T-helper 2 cell (primary cell): ENCODE measurements at regions not wholly inside any gene's neighbourhood (a gene's known extent, or its start where the extent isn't known, plus 50 kb on each side); places are given as distances from the start of the nearest gene placed in this dataset.

Experiments
- DNase-seq, 5 experiments: peaks; one replicate each; pipeline versions ENCODE4 v3.0.0 to v3.0.0-alpha.2; 2012 to 2022

DNA sequence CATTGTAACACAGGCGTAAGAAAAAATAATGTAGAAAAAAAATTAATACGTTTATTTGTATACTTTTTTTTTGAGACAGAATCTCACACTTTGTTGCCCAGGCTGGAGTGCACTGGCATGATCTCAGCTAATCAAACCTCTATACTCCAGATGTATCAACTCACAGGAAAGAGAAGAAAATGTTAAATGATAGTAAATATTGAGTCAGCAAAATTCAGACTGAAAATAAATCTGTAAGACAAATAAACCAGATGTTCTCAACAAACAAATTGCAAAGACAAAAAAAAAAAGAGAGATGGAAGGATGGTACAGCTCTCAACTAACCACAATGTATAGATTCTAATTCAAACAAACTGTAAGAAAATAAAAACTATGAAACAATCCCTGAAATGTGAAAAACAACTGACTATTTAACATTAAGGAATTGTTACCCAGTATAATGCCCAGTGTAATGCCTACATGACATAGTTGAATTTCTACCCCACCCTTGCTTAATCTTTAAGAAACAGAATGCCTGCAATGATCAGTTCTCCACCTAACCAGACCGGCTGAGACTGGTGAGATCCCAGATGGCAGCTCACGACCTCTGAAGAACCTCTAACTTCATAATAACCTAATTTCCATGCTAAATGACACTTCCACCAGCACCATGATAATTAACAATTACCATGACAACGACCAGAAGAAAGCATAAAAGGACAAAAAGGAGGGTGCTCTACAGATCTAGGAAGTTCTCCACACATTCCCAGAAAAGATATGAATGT lies 272.0 kb upstream of the GNAI1 start:
- no peak for DNase-seq

DNA sequence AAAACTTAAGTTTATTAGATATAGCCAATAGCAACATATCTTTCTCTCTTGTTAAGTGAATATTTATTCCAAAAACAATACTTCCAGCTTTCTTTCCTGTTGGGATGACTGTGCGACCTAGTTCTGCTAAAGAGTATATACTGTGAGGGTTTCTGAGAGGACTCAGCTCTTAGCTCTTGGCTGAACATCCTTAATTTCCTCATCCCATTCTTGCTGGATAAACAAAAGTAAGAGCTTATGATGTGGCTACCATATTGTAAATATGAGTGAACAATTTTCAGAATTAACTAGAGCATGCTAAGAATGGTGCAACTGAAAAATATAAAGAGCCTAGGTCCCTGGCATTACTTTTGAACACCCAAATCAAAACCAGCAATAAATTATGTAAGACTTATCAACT lies 279.5 kb upstream of the GNAI1 start:
- DNase-seq, result no peak

DNA sequence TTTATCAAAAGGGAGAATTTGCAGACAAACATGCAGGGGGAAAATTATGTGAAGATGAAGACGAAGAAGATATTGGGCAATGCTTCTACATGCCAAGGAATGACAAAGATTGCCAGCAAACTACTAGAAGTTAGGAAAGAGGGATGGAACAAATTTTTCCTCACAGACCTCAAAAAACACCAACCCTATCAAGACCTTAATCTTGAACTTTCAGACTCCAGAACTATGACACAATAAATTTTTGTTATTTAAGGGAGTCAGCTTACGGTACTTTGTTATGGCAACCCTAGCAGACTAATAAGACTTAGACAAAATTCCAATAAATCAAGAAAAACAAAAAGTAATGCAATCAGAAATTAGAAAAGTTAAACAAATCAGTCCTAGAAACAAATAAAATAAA lies 280.0 kb upstream of the GNAI1 start:
- DNase-seq, result no peak

DNA sequence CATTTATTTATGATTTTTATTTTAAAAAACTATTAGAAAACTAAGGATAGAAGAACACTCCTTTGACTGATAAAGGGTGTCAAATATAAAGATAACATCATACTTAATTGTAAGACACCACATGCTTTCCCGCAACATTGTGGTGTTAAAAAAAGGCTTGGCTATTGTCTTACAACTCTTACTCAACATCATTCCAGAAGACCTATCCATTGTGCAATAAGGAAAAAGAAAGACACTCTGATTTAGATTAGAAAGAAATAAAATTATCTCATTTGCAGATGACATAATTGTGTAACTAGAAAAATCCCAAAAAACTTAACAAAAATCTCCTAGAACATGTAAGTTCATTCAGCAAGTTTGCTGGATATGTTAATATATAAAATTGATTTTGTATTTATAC lies 296.7 kb upstream of the GNAI1 start:
- DNase-seq, result no peak

DNA sequence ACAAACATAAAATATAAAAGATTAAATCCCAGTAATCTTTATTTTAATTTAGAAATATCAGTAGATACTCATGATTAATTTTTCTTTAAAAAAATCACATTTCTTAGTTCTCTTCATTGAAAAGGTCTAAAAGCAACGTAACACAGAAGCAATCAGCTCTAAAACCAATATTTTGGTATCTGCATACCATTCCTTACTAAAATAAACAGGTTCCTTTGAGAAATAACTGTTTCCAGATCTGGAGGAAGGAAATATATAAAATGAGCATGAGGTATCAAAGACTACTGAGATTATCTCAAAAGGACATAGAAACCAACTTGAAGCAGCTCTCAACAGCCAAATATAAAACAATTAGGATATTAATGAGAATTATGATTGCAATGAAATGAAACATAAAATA lies 301.0 kb upstream of the GNAI1 start:
- no peak for DNase-seq

DNA sequence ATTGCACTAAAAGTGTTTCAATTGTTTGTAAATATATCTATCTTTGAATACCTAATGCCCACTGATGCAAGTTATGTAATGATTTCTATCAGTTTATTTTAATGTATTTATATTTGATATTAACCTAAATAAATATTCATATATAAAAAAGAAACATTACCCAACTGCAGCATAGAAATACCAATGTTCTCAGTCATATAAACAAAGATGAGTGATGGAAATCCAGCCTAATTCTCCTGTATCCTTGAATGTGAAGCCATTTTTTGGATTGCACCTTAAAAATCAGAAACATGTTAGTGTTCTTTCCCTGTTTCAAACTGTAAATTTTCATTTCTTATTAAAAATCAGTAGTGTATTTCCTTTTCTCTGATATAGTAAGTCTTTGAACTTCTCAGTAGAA lies 305.8 kb upstream of the GNAI1 start:
- DNase-seq, result no peak

DNA sequence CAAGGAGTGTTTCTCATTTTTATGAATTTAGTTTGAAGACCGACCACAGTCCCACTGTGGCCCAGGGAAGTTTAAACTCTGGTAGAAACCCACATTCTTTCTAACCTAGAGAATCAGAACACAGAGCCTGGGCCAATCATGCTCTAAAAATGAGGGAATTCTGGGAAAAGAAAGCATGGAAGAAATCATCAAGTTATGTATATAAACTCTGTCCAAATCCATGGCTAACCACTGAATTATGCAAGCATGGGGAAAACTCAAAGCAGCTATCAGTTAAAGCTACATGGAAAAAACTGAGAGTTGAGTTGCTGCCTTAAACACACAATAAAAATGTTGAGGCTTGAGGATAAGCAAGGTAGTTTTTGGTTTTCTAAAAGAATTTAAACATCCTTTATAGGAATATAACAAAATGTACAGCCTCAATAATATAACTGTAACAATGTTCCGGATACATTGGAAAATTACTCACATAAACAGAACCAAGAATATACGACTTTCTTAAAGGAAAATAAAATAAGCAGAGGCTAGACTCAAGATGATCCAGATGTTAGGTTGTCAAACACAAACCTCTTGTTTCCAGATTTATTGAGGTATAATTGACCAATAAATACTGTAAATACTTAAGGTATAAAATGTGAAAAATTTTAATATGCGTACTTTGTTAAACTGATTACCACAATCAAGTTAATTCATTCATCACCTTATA lies 311.2 kb upstream of the GNAI1 start:
- DNase-seq, result no peak

DNA sequence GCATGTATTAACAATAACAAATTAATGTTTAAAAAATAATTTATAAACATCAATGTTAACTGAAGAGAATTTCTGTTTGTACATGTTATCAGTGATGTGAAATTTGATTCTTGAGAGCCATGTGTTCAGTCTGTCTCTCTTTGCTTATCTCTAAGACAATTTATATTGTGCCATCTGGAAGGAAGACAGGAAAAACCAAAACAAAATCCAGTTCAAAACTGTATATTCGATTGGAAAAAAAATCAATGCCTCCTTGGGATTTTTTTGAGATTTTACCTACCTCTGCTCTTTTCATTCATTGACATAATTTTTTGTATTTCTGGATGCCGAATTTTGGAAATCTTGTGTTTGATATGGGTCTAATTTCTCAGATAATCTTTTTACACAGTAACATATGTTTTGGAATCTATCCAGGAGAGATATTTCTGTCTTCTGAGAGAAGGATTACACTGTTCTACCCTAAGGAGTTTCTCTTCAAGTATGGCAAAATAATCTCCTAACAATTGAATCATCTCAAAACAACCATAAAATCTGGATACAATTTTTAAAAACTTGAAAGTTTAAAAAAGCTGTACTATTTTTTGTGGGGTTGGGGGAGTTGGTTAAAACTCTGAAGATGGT lies 311.9 kb upstream of the GNAI1 start:
- no peak for DNase-seq

DNA sequence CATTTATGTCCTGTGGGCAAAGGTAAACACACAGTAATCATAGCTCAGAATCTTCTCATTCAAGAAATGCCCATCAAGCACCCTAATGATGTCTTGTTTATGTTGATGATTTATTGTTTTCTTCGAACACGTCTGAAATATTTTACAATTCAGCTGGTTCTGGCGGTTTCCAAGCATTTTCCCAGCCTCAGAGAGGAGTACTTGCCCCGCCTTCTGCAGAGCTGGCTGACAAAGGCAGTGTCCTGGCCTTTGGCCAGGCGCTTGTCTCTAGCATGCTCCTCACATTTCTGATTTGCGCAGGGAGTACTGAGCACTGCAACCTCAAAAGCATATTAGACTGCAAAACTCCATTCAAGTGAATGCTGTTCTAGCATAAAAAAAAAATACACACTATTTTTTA lies 314.2 kb upstream of the GNAI1 start:
- no peak for DNase-seq

DNA sequence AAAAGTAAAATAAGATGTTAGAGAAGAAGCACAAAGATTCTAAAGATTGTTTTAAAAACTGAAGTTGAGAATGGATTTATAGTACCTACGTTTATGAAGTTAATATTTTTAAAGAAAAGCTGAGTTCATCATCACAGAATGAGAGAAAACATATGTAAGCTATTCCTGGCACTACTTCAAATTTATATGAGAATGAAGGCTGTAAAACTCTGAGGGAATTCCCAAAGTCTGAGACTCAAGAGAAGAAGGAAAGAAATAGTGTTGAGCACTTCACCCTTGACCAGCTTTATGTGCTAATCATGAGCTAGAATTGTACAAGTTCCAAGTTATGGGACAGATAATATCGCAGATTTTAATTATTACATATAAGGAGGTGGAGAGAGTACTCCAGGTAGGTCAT lies 323.7 kb upstream of the GNAI1 start:
- DNase-seq, result no peak

DNA sequence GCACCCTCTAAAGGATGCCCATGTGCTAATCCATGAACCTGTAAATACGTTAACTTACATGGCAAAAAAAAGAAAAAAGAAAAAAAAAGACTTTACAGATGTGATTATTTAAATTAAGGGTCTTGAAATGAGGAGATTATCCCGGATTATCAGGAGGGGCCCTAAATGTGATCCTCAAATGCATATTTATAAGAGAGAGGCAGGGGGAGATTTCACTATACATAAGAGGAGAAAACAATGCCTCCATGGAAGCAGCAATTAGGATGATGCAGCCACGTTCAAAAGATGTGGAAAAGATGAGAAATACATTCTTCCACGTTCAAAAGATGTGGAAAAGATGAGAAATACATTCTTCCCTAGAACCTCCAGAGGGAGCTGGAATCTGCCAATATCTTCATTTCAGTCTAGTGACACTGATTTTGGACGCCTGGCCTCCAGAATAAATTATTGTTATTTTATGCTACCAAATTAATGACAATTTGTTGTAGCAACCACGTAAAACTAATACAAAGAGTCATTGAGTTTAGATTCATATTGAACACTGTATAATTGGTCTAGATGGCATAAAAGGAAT lies 328.4 kb upstream of the GNAI1 start:
- DNase-seq, result no peak

DNA sequence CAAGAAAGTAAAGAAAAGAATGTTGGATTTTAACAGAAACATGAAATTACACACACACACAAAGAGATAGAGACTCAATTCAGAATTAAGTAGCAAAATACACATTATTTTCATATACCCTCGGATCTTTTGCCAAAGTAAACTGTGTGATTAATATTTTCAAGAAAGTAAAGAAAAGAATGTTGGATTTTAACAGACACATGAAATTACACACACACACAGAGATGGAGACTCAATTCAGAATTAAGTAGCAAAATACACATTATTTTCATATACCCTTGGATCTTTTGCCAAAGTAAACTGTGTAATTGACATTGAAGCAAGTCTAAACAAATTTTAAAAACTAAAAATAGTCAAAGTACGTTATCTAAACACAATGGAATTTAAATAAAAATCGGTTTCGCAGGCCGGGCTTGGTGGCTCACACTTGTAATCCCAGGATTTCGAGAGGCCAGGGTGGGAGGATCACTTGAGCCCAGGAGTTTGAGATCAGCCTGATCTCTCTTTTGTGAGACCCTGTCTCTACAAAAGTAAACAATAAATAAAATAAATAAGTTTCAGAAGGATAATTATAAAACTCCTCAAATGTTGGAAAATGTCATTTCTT lies 337.3 kb upstream of the MAGI2 start:
- no peak for DNase-seq

DNA sequence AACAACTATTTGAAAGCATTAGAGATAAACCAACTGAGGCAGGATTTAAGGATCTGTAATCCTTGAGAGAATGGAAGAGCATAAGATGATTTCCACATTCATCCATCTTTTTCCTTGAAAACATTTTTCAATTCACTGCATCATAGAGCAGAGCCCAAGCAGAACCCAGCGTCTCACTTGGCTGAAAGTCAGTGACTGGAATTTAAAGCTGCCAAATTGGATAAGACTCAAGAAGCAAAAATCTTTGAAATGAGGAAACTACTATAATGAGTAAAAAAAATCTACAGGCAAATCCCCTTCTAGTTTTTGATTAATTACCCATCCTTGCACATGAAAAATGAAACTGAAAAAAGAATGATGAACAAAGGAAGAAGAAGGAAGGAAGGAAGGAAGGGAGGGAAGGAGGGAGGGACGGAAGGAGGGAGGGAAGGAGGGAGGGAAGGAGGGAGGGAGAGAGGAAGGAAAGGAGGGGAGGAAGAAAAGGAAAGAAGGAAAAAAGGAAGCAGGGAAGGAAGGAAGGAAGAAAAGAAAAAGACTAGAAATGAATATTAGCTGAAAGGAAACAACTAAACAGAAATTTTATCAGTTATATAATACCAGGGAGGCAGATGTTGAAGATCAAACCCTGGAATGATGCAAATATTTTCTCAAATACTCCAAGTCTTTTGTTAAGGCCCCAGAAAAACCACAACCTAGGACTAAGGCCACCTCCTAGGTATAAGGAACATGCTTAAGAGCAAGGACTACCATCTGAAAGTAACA lies 336.3 kb upstream of the MAGI2 start:
- DNase-seq, result no peak

DNA sequence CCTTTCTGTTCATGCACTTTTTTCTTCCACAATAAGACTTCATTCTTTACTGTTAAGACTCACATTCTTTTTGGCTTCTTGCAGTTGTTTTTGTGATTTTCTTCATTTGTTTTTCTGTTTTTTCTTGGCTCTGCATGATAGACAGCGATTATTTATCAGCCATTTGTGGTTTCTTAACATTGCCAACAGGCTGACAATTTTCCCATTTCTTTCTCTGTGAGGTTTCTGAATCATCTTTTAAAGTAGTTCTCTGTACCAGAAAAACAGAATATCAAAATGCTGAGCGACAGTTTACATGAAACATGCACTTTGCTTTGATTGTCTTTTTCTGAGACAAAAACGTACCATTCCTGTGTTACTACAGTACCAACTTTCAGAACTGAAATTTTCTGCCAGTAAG lies 334.2 kb upstream of the MAGI2 start:
- DNase-seq, result no peak

DNA sequence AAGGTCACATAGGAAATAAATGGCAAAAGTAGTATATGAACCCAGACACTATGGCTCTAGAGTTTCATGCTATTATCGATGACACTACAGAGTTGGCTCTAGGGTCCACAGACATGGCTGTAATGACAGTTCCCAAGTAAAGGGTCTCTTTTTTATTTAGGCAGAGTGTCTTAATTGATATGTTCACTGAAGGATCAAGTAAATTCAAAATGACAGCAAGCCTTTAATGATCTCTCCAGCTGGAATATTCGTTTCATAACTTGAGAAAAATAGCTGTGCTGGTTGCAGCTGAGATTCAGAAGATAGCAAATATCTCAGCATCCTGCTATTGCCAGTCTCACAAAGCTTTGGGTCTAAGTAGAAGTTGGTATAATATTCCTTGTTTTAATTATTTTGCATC lies 333.6 kb upstream of the MAGI2 start:
- no peak for DNase-seq

DNA sequence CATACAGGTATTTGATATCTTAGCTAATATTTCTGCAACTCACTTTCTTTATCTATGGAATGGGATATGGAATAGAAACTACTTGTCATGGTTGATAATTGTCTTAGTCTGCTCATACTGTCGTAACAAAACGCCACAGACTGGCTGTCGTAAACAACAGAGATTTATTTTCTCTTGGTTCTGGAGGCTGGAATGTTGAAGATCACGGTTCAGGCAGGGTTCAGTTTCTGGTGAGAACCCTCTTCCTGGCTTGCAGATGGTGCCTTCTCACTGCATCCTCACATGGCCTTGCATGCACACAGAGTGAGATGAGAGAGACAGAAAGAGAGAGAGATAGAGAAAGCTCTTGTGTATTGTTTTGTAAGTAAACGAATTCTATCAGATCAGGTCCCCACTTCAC lies 332.7 kb upstream of the MAGI2 start:
- DNase-seq, result no peak

DNA sequence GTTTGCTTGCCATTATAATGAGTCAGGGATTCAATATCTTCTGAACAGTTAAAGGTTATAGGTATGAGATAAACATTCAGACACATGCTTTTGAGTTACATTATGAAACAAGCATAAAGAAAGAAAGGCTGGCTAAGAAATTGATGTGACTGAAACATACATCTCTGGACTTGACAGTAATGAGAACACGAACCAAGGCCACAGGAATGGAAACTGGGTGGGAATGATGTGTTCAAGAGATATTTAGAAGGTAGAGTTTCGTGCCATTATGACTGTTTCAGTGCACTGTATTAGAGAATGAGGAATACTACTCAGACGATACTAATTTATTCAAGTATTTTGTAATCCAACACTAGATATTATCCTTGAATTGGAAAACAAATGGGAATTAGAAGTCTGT lies 332.1 kb upstream of the MAGI2 start:
- no peak for DNase-seq

DNA sequence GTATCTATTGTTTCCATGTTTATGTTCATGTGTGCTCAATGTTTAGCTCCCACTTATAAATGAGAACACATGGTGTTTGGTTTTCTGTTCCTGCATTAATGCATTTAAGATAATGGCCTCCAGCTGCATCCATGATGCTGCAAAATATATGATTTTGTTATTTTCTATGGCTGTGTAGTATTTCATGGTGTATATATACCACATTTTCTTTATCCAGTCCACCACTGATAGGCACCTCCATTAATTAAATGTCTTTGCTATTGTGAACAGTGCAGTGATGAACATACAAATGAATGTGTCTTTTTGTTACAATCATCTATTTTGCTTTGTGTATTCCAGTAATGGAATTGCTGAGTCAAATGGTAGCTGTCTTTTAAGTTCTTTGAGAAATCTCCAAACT lies 329.4 kb upstream of the MAGI2 start:
- no peak for DNase-seq

DNA sequence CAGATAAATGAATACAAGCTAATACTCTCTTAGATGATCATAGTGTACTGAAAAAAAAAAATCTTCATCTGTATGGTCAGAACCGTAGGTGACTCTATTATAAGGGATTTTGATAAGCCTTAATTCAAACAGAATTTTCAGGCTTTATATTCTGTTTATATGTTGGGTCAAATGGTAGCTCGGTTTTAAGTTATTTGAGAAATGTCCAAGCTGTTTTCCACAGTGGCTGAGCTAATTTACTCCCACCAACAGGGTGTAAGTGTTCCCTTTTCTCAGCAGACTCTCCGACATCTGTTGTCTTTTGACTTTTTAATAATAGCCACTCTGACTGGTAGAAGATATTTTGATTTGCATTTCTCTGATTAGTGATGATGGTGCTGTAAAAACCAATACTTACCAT lies 328.8 kb upstream of the MAGI2 start:
- no peak for DNase-seq

DNA sequence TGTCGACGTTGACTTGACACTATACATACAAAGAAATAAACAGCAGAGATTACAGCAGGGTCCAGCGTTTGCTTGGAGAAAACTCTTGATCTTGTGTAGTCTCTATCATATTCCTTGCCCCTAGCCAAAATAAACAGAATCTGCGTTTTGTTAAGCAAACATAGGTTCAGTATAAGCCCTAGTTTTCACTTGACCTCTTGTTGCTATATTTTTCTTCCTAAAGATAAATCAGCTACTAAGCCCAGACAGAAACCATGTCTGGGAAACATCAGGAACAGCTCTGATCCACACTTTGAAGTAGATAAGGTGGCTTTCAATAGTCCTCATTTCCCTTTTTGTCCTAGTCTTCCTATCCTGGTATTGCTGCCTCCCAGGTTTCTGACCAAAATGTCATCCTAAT lies 328.2 kb upstream of the MAGI2 start:
- no peak for DNase-seq

DNA sequence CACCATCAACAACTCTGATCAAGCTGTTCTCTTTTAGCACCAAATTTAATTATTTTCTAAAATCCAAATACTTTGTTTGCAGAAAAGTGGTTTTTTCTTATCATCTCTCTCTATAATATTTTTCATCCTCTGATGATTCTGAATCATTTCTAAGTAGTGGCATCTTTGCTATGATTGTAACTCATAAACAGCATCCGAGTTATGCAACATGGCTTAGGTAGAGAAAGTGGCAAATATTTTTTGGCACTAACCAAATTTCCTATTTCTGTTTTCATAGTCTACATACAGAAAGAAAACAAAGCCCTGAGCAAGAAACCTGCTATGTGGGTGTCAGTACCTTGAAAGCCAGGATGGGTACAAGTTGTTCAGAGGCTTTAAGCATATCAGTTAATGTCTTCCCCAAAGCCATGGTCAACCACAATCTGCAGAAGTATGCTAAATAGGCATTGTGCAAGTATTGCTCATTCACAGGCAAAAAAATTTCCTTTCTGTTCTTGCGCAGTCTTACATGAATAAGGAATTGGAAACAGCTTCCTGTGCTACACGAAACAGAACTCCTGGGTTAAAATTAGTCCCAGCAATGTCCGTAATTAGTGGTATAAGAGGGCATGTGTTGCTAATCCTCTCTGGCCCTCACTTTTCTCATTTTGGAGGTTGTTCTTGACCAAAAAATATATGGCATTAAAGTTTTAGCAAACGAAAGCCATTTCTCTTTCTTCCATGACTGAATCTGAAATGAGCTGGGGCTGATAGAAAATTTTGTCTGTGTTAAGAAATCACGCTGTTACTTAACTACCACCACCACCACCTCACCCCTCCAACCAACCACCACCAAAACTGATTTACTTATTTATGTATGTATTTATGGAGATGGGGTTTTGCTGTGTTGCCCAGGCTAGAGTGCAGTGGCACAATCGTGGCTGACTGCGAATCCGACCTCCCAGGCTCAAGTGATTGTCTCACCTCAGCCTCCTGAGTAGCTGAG lies 325.6 kb upstream of the MAGI2 start:
- no peak for DNase-seq
